ENCODE measurements at regions not wholly inside any gene's neighbourhood (a gene's known extent, or its start where the extent isn't known, plus 50 kb on each side); places are given as distances from the start of the nearest gene placed in this dataset.

DNA sequence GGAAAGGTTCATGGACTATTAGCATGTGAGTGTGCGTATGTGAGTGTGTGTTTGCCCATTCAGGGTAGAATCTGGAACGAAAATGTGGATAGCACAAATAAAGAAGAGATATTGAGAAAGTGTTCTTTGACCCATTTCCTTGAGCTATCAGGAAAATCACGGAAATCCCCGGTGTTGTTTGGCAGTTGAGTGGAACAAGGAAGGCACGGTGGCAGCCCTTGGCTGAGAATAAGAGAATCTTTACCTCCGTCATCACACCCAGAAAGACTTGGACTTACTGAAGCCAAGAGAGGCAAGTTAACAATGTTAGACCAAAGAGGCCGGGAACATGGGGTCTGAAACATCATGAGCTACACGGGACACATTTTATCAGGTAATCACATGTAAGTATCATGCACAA, 588.9 kb upstream of the BTBD3 start:
- in situ Hi-C loops (cut with HindIII; ENCODE audit: low sequenced_read_pairs): no loop called here
- no peak for DNase-seq (ENCODE audit: low read depth)
- TF ChIP-seq, protein P1, sequence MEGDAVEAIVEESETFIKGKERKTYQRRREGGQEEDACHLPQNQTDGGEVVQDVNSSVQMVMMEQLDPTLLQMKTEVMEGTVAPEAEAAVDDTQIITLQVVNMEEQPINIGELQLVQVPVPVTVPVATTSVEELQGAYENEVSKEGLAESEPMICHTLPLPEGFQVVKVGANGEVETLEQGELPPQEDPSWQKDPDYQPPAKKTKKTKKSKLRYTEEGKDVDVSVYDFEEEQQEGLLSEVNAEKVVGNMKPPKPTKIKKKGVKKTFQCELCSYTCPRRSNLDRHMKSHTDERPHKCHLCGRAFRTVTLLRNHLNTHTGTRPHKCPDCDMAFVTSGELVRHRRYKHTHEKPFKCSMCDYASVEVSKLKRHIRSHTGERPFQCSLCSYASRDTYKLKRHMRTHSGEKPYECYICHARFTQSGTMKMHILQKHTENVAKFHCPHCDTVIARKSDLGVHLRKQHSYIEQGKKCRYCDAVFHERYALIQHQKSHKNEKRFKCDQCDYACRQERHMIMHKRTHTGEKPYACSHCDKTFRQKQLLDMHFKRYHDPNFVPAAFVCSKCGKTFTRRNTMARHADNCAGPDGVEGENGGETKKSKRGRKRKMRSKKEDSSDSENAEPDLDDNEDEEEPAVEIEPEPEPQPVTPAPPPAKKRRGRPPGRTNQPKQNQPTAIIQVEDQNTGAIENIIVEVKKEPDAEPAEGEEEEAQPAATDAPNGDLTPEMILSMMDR (IDR thresholded peaks at IDR 0.05; ENCODE audit: low read depth, low read length, missing control alignments): no peak
- H3K4me3 ChIP-seq (ENCODE audit: low read depth, low read length): no peak overlapping the region

DNA sequence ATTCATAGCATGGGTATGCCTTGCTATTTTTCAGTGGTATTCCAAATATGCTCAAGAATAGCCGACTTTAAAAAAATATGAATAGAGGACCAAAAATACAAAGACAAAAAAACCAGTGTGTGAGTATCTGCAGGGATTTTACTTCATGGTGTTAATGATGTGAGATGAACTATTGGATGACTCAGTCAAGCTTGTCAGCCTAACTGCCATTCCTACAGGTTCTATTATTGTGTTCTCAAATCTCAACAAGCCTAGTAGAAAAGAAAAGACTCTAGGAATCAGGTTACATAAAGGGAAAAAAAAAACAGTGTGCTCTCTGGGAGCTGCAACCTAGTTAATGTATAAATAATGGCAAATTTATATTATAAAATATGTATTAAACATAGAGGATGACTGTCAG, 588.4 kb upstream of the BTBD3 start:
- in situ Hi-C loops (cut with HindIII; ENCODE audit: low sequenced_read_pairs): no loop called here
- DNase-seq (ENCODE audit: low read depth): no peak
- TF ChIP-seq, protein P1 (IDR thresholded peaks at IDR 0.05; ENCODE audit: low read depth, low read length, missing control alignments): no peak
- no peak overlapping the region for H3K4me3 ChIP-seq (ENCODE audit: low read depth, low read length)

DNA sequence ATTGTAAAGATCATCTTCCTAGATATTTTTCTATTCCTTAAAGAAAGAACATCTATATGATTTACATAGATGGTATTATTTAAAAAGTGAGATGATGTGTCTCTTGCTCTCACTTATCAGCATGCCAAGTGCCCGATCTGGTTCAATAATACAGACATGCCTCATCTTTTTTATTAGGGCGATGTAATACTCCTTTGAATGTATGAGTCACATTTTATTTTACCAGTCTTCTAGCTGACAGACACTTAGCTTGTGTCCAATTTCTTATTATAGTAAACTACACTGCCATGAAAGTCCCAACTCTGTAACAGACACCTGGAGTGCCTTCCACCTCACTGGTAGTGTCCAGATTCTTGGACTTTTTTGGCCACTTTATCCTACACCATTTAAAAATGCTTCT, 586.6 kb upstream of the BTBD3 start:
- TF ChIP-seq, protein P1 (IDR thresholded peaks at IDR 0.05; ENCODE audit: low read depth, low read length, missing control alignments): no peak
- DNase-seq (ENCODE audit: low read depth): no peak
- in situ Hi-C loops (cut with HindIII; ENCODE audit: low sequenced_read_pairs): no loop called here
- H3K4me3 ChIP-seq (ENCODE audit: low read depth, low read length): no peak overlapping the region

DNA sequence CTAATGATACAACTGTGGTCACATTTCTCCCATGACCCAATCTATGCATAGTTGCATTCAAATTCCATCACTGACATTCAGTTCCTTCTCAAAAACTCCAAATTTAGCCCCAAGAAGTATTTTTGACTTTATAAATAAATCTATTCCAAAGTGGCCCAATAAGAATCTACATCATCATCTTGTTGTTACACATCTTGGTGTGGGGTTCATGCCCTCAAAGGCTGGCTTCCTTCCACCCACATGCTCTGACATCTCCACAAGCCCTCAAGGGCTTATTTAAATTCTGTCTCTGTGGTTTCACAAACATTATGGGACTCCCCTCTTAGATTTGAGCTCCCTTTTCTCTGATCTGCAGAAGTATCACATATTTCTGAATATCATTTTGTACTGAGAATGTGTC, 585.3 kb upstream of the BTBD3 start:
- TF ChIP-seq, protein P1 (IDR thresholded peaks at IDR 0.05; ENCODE audit: low read depth, low read length, missing control alignments): no peak
- no peak overlapping the region for H3K4me3 ChIP-seq (ENCODE audit: low read depth, low read length)
- peak; percentile 38 for DNase-seq (ENCODE audit: low read depth)
- in situ Hi-C loops (cut with HindIII; ENCODE audit: low sequenced_read_pairs): no loop called here

DNA sequence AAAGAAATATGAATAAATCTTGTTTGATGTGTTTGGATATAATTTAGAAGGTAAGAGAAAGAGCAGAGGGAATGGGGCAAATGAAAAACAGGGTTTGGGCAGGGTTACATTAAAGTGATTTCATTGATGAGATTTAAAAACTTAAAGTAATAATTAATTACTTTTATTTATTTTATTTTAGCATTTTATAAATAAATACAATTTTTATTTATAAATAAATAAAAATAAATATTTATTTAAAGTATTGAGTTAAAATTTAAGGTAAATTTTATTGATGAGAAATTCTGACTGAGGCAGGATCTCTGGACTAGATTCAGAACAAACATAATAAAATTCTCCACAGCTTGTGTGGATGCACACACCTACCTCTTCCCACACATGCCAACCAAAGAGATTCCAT, 584.1 kb upstream of the BTBD3 start:
- in situ Hi-C loops (cut with HindIII; ENCODE audit: low sequenced_read_pairs): no loop called here

DNA sequence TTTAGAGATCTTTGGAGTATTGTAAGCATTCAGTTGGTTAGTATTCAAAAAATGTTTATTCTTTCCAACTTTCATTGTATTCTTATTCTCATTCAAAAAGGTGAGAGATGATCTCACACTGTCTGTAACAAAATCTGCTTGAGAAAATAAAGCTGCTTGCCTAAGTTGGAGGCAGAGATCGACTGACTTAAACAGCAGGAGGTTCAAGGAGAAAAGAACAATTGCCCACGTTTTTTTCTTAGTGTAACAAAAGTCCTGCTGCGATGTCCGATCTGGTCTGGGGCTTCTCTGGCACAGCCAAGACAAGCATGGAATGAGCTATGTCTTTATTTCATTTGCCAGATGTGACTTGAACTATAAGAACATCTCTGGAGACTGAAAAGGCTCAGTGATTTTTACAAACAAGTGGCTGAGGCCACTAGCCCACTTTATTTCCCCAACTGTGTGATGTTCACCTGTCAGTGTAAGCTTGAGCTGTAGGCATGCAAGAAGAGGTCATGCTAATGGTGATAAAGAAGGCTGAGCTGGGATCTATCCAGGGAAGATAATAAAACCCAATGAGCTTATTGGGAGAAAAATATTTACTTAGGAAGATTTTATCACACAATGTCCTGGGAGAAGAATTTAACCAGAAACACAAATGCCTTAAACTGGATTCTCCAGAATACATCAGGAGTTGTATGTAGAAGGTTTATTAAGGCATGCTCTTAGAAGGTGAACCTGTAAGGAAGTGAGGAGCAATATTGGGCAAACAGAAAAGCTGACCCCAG, 580.1 kb upstream of the BTBD3 start:
- TF ChIP-seq, protein P1 (IDR thresholded peaks at IDR 0.05; ENCODE audit: low read depth, low read length, missing control alignments): no peak
- in situ Hi-C loops (cut with HindIII; ENCODE audit: low sequenced_read_pairs): no loop called here
- H3K4me3 ChIP-seq (ENCODE audit: low read depth, low read length): no peak overlapping the region
- no peak for DNase-seq (ENCODE audit: low read depth)

More for the DNA sequence above, 584.1 kb upstream of the BTBD3 start:
- H3K4me3 ChIP-seq (ENCODE audit: low read depth, low read length): no peak overlapping the region
- DNase-seq (ENCODE audit: low read depth): no peak
- TF ChIP-seq, protein P1 (IDR thresholded peaks at IDR 0.05; ENCODE audit: low read depth, low read length, missing control alignments): no peak

Measured in astrocyte of the cerebellum (primary cell).